HUES48 (cell line): ENCODE measurements at regions not wholly inside any gene's neighbourhood (a gene's known extent, or its start where the extent isn't known, plus 50 kb on each side); places are given as distances from the start of the nearest gene placed in this dataset.

Source experiments
- H3K27ac ChIP-seq: one replicate; pipeline ENCODE4 v1.7.0; 2013; ENCODE audit warnings: low read depth, low read length, inconsistent platforms
- H3K27me3 ChIP-seq: 2 replicates; pipeline ENCODE4 v1.6.1; 2013; ENCODE audit warnings: mild to moderate bottlenecking, low read length; ENCODE audit not compliant: control insufficient read depth, insufficient read depth
- H3K36me3 ChIP-seq: 2 replicates; pipeline ENCODE4 v1.6.1; 2013; ENCODE audit warnings: low read length; ENCODE audit not compliant: control insufficient read depth, insufficient read depth
- H3K4me1 ChIP-seq: 2 replicates; pipeline ENCODE4 v1.6.1; 2013; ENCODE audit warnings: mild to moderate bottlenecking, low read length; ENCODE audit not compliant: control insufficient read depth, insufficient read depth
- H3K4me3 ChIP-seq: 2 replicates; pipeline ENCODE4 v1.5.1; 2013; ENCODE audit warnings: mild to moderate bottlenecking, low read depth, low read length
- H3K9ac ChIP-seq: 2 replicates; pipeline ENCODE4 v1.6.1; 2013; ENCODE audit warnings: mild to moderate bottlenecking, low read depth, low read length, moderate library complexity
- H3K9me3 ChIP-seq: 2 replicates; pipeline ENCODE4 v1.6.1; 2013; ENCODE audit warnings: low read length; ENCODE audit not compliant: control insufficient read depth, insufficient read depth

GRCh38 chr3:194233150-194233549 is 97.2 kb downstream of the HES1 start:
- H3K27me3 ChIP-seq = no peaks in the 10 kb centered on the region; the same call in 1 of the 2 replicates
- H3K4me1 ChIP-seq = peaks cover 5% of the 10 kb centered on the region
- H3K36me3 ChIP-seq = no peaks in the 10 kb centered on the region
- H3K9me3 ChIP-seq = no peaks in the 10 kb centered on the region
- no peak overlapping the region for H3K4me3 ChIP-seq
- H3K27ac ChIP-seq = no peak overlapping the region
- H3K9ac ChIP-seq = no peak overlapping the region

DNA sequence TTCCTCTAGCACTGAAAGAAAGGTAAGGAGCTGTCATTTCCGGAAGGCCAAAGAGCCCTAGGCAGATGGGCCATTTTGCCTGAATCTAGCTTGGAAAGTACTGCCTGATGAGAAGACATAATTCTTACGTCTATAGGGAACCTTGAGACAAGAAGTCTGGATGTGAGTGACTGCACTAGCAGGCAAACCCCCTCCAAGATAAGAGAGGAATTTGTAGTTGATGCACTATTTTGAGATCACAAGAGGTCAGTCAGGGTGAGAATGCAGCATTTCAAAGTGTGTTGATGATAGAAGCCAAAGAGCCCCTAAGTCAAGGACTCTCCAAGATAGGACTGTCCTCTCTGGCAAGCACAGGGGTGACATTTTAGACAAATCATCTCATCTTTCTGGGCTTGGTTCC is 99.2 kb downstream of the HES1 start:
- Histone ChIP-seq H3K4me3 (no peak overlapping the region), H3K9me3 (no peaks in the 10 kb centered on the region), H3K36me3 (no peaks in the 10 kb centered on the region), H3K27ac (no peak overlapping the region), H3K9ac (no peak overlapping the region), H3K27me3 (no peaks in the 10 kb centered on the region; the same call in 1 of the 2 replicates), H3K4me1 (peaks cover 5% of the 10 kb centered on the region)

DNA sequence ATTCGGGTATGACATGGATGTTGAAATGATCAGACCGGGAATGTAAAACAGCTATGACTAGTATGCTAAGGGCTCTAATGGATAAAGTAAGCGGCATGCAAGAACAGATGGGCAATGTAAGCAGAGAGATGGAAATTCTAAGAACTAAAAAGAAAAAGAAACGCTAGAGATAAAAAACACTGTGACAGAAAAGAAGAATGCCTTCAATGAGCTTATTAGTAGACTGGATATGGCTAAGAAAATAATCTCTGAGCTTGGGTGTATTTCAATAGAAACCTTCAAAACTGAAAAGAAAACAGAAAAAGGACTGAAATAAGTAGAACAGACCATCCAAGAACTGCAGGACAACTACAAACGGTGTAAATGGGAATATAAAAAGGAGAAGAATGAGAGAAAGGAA is 101.2 kb downstream of the HES1 start:
- Histone ChIP-seq H3K27me3 (no peaks in the 10 kb centered on the region; the same call in 1 of the 2 replicates), H3K9ac (no peak overlapping the region), H3K4me3 (no peak overlapping the region), H3K9me3 (no peaks in the 10 kb centered on the region), H3K36me3 (no peaks in the 10 kb centered on the region), H3K4me1 (peaks cover 3% of the 10 kb centered on the region), H3K27ac (no peak overlapping the region)

DNA sequence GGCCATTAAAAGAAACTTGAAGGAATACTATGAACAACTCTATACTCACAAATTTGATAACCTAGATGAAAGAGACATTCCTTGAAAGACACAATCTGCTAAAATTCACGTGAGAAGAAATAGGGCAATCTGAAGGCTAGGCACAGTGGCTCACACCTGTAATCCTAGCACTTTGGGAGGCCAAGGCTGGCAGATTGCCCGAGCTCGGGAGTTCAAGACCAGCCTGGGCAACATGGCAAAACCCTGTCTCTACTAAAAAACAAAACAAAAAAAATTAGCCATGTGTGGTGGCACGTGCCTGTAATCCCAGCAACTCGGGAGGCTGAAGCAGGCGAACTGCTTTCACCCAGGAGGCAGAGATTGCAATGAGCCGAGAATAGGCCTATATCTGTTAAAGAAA is 104.8 kb downstream of the HES1 start:
- no peaks in the 10 kb centered on the region for H3K27me3 ChIP-seq
- H3K4me3 ChIP-seq = no peak overlapping the region
- H3K9ac ChIP-seq = no peak overlapping the region
- H3K27ac ChIP-seq = no peak overlapping the region
- H3K9me3 ChIP-seq = no peaks in the 10 kb centered on the region
- no peaks in the 10 kb centered on the region for H3K36me3 ChIP-seq
- H3K4me1 ChIP-seq = no peaks in the 10 kb centered on the region

GRCh38 chr3:194243172-194243837 is 107.4 kb downstream of the HES1 start:
- Histone ChIP-seq H3K9me3 (no peaks in the 10 kb centered on the region), H3K4me1 (peaks cover 15% of the 10 kb centered on the region), H3K36me3 (no peaks in the 10 kb centered on the region), H3K27me3 (no peaks in the 10 kb centered on the region), H3K9ac (no peak overlapping the region), H3K27ac (no peak overlapping the region), H3K4me3 (no peak overlapping the region)

DNA sequence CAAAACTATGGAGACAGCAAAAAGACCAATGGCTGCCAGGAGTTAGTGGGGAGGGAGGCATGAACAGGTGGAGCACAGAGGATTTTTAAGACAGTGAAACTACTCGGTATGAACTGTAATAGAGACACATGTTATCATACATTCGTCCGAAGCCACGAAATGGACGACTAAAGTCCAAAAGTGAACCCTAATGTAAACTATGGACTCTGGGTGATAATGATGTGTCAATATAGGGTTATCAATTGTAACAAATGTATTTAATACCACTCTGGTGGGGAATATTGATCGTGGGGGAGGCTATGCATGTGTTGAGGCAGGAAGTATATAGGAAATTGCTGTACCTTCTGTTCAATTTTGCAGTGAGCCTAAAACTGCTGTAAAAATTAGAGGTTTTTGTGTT is 107.0 kb downstream of the CPN2 start:
- Histone ChIP-seq H3K36me3 (no peaks in the 10 kb centered on the region), H3K4me3 (no peak overlapping the region), H3K9me3 (no peaks in the 10 kb centered on the region), H3K9ac (no peak overlapping the region), H3K27ac (no peak overlapping the region), H3K4me1 (peaks cover 15% of the 10 kb centered on the region), H3K27me3 (no peaks in the 10 kb centered on the region)

DNA sequence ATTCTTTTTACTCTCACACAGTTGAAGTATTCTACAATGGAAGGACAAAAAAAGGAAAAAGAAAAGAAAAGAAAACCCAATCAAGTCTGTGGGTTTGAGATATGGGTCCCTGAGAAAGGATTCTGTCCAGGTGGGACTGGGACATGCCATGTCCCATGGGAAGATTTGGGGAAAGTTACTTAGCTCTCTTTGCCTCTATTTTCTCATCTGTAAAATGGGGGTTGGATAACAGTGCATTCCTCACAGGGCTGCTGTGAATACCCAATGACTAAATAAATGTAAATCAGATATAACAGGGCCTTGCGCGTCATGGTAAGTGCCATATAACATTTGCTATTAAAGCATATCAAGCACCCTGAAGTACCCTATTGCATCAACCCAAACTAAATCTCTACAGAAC is 105.7 kb downstream of the CPN2 start:
- Histone ChIP-seq H3K9me3 (no peaks in the 10 kb centered on the region), H3K4me1 (peaks cover 17% of the 10 kb centered on the region), H3K27me3 (no peaks in the 10 kb centered on the region), H3K36me3 (no peaks in the 10 kb centered on the region), H3K4me3 (no peak overlapping the region), H3K27ac (no peak overlapping the region), H3K9ac (no peak overlapping the region)

- no peak overlapping the region for H3K27ac ChIP-seq
- H3K4me1 ChIP-seq = peaks cover 17% of the 10 kb centered on the region
Observed at GRCh38 chr3:194245975-194246561, 105.1 kb downstream of the CPN2 start.

DNA sequence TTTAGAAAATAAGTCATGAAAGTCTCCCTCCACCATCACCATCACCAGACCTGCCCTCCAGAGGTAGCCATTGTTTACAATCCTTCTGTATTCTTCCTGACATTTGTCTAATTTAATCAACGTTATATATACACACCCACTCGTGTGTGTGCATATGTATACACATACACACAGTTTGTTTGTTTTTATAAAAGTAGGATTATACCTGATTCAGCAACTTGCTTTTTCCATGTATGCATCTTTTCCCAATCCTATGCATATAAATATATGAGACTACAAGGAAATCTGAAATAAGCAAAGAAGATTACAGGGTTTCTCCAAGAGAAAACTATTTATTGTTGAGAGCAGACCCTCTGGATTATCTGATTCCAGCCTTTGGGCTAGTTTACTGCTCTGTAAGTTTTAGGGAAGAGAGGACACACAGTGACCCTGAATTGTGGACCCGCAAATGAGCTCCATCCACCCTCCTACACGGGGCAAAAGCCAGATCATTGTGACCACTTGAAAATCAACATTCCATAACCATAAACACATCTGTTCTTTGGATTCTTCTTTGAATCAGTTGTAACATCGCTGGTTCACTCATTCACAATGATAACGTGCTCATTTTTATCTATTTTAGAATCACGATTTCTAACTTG is 104.3 kb downstream of the CPN2 start:
- Histone ChIP-seq H3K4me1 (peaks cover 17% of the 10 kb centered on the region), H3K27ac (no peak overlapping the region), H3K27me3 (no peaks in the 10 kb centered on the region), H3K9me3 (no peaks in the 10 kb centered on the region), H3K9ac (no peak overlapping the region), H3K36me3 (no peaks in the 10 kb centered on the region), H3K4me3 (no peak overlapping the region)

More at GRCh38 chr3:194245975-194246561, 105.1 kb downstream of the CPN2 start:
- H3K9ac ChIP-seq = no peak overlapping the region
- no peaks in the 10 kb centered on the region for H3K9me3 ChIP-seq
- H3K4me3 ChIP-seq = no peak overlapping the region
- H3K36me3 ChIP-seq = no peaks in the 10 kb centered on the region
- H3K27me3 ChIP-seq = no peaks in the 10 kb centered on the region

DNA sequence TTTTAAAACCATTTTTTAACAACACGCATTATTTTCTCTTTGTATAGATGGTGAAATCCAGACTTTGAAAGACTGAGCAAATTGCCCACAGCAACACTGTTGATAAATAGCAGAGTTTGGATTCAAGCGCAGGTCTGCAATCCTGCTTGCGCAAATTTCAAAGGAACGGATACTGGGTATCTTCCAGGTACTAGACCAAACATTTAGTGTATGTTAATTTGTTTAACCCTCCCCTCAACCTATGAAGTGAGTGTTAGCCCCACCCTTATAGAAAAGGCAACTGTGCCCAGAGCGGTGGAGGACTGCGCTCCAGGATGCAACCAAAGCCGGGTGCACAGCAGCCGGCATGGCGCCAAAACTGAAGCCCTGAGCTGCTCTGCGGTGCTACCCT is 103.8 kb downstream of the CPN2 start:
- Histone ChIP-seq H3K9ac (no peak overlapping the region), H3K9me3 (no peaks in the 10 kb centered on the region), H3K27ac (no peak overlapping the region), H3K36me3 (no peaks in the 10 kb centered on the region), H3K4me1 (peaks cover 17% of the 10 kb centered on the region), H3K4me3 (no peak overlapping the region), H3K27me3 (no peaks in the 10 kb centered on the region)

- Histone ChIP-seq H3K9ac (no peak overlapping the region), H3K27ac (no peak overlapping the region), H3K4me1 (peaks cover 17% of the 10 kb centered on the region), H3K9me3 (no peaks in the 10 kb centered on the region), H3K36me3 (no peaks in the 10 kb centered on the region), H3K27me3 (no peaks in the 10 kb centered on the region), H3K4me3 (no peak overlapping the region)
Observed at GRCh38 chr3:194249323-194250097, 101.6 kb downstream of the CPN2 start.
